PC-9 (cell line): ENCODE measurements at regions not wholly inside any gene's neighbourhood (a gene's known extent, or its start where the extent isn't known, plus 50 kb on each side); places are given as distances from the start of the nearest gene placed in this dataset.

ENCODE experiments used
- CTCF ChIP-seq: fragments of 200-600 bp; sonication (generic); conservative IDR thresholded peaks from 2 replicates; pipeline ENCODE4 v1.6.1; 2017; ENCODE audit warnings: mixed run types, antibody characterized with exemption, mild to moderate bottlenecking, moderate library complexity
- EZH2 ChIP-seq: fragments of 200-600 bp; sonication (generic); IDR thresholded peaks from 2 replicates; pipeline ENCODE4 v1.8.0; 2017; ENCODE audit warnings: antibody characterized with exemption, low read depth

- no peak for TF ChIP-seq CTCF
- no peak for TF ChIP-seq EZH2
Measured at GRCh38 chr2:163834841-163835240, 99.0 kb upstream of the FIGN start.
